ES-I3 (cell line): ENCODE measurements at regions not wholly inside any gene's neighbourhood (a gene's known extent, or its start where the extent isn't known, plus 50 kb on each side); places are given as distances from the start of the nearest gene placed in this dataset.

Experiments
- H3K36me3 ChIP-seq: 2 replicates; pipeline ENCODE4 v1.6.1; 2013; ENCODE audit warnings: mild to moderate bottlenecking, low read length, control low read depth, moderate library complexity; ENCODE audit not compliant: insufficient read depth
- H3K4me1 ChIP-seq: 2 replicates; pipeline ENCODE4 v1.6.1; 2013; ENCODE audit warnings: mild to moderate bottlenecking, control low read depth, low read length; ENCODE audit not compliant: insufficient read depth
- H3K9ac ChIP-seq: 2 replicates; pipeline ENCODE4 v1.6.1; 2013; ENCODE audit warnings: low read depth, mild to moderate bottlenecking, low read length, moderate library complexity
- H3K9me3 ChIP-seq: 2 replicates; pipeline ENCODE4 v1.6.1; 2013; ENCODE audit warnings: mild to moderate bottlenecking, low read length, moderate library complexity; ENCODE audit not compliant: control insufficient read depth, insufficient read depth

- Histone ChIP-seq H3K9me3 (no peaks in the 10 kb centered on the region), H3K4me1 (no peaks in the 10 kb centered on the region), H3K36me3 (no peaks in the 10 kb centered on the region), H3K9ac (no peak overlapping the region)
Measured at GRCh38 chr3:28971156-28971555, 309.7 kb upstream of the RBMS3 start.

DNA sequence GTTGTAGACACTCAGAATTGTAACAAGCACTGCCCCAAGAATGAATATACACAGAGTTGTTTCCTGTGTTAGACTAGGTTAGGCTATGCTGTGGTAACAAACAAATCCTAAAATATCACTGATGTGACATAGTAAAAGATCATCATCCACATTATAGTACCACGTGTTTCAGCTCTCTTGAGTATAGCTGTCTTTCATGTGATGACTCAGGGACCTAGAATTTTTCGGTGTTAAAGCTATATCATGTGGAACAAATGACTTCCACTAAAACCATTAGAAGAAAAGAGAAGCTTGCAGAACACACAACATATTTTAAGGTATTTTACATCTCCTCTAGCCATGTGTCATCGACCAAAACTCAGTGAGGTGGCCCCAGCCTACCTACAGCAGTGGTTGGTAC lies 307.9 kb upstream of the RBMS3 start:
- H3K4me1 ChIP-seq: no peaks in the 10 kb centered on the region
- H3K9ac ChIP-seq: no peak overlapping the region
- no peaks in the 10 kb centered on the region for H3K9me3 ChIP-seq
- no peaks in the 10 kb centered on the region for H3K36me3 ChIP-seq

DNA sequence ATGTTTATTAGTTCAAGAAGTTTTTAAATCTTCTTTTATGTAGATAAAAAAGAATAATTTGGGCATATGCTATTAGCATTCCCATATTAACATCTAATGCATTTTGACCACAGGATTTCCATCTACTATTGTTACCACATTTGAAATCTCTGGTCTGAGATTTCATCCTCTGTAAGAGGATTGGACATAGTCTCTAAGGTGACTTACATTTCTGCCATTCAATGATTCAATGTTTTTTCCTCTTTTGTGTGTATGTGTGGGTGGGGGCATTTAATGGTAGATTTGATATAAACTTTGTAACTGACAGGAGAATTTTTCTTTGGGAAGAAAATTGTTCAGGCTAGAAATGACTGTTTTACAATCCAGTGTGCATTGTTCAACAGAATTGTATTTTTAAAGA lies 307.3 kb upstream of the RBMS3 start:
- H3K36me3 ChIP-seq: no peaks in the 10 kb centered on the region

GRCh38 chr3:28978092-28978491 lies 302.8 kb upstream of the RBMS3 start:
- no peaks in the 10 kb centered on the region for H3K9me3 ChIP-seq

More for the DNA sequence above, 307.3 kb upstream of the RBMS3 start:
- H3K9me3 ChIP-seq: no peaks in the 10 kb centered on the region
- H3K4me1 ChIP-seq: no peaks in the 10 kb centered on the region
- no peak overlapping the region for H3K9ac ChIP-seq

GRCh38 chr3:28980131-28980530 lies 300.7 kb upstream of the RBMS3 start:
- no peaks in the 10 kb centered on the region for H3K9me3 ChIP-seq
- H3K4me1 ChIP-seq: no peaks in the 10 kb centered on the region
- no peak overlapping the region for H3K9ac ChIP-seq
- no peaks in the 10 kb centered on the region for H3K36me3 ChIP-seq

More at GRCh38 chr3:28978092-28978491, 302.8 kb upstream of the RBMS3 start:
- H3K36me3 ChIP-seq: no peaks in the 10 kb centered on the region
- H3K9ac ChIP-seq: no peak overlapping the region
- H3K4me1 ChIP-seq: no peaks in the 10 kb centered on the region

- Histone ChIP-seq H3K9me3 (no peaks in the 10 kb centered on the region), H3K36me3 (no peaks in the 10 kb centered on the region), H3K4me1 (no peaks in the 10 kb centered on the region), H3K9ac (no peak overlapping the region)
Measured at GRCh38 chr3:28980631-28981030, 300.2 kb upstream of the RBMS3 start.

DNA sequence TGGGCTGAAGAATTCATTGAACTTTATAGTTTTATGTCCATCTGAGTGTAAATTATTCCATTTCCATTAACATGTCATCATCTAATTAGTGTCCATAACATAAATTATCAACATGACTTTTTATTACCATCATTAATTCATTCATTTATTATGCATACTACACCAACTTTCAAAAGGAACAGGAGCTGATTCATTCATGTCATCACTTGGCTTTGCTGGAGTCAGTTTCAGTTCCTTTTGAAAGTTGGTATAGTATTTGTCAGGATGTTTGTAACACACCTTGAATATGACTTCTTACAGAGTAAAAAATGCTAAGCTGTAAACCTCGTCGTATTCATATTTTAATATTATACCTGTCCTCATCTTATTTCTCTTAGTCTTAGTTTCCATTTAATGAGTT lies 298.0 kb upstream of the RBMS3 start:
- no peak overlapping the region for H3K9ac ChIP-seq
- no peaks in the 10 kb centered on the region for H3K36me3 ChIP-seq
- no peaks in the 10 kb centered on the region for H3K4me1 ChIP-seq
- H3K9me3 ChIP-seq: no peaks in the 10 kb centered on the region

- H3K9me3 ChIP-seq: no peaks in the 10 kb centered on the region
- H3K9ac ChIP-seq: no peak overlapping the region
- no peaks in the 10 kb centered on the region for H3K36me3 ChIP-seq
- no peaks in the 10 kb centered on the region for H3K4me1 ChIP-seq
Measured at GRCh38 chr3:28986922-28987321, 293.9 kb upstream of the RBMS3 start.

DNA sequence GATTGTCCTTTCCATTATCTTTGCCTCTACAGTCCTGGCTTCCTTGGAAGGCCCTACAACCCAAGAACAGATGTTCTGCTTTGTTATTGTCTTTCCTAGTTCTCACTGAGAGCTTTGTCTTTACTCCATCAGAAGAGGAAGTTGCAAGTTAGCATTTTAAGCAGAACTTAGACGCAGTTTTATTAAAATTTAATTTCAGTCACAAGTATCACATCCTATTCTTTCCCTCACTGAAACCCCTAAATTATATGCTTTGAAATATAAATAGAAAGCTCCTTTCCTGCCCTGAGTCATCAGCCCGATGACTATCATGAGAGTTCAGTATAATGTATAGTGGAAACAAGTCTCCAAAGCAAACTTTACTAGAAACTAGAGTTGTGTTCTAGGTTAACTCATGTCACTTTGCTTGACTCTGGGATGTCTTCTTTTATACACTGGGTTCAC lies 291.2 kb upstream of the RBMS3 start:
- Histone ChIP-seq H3K36me3 (no peaks in the 10 kb centered on the region), H3K9me3 (no peaks in the 10 kb centered on the region), H3K9ac (no peak overlapping the region), H3K4me1 (no peaks in the 10 kb centered on the region)

- no peak overlapping the region for H3K9ac ChIP-seq
- H3K36me3 ChIP-seq: no peaks in the 10 kb centered on the region
- no peaks in the 10 kb centered on the region for H3K4me1 ChIP-seq
- H3K9me3 ChIP-seq: no peaks in the 10 kb centered on the region
Measured at GRCh38 chr3:28994161-28994905, 286.5 kb upstream of the RBMS3 start.

DNA sequence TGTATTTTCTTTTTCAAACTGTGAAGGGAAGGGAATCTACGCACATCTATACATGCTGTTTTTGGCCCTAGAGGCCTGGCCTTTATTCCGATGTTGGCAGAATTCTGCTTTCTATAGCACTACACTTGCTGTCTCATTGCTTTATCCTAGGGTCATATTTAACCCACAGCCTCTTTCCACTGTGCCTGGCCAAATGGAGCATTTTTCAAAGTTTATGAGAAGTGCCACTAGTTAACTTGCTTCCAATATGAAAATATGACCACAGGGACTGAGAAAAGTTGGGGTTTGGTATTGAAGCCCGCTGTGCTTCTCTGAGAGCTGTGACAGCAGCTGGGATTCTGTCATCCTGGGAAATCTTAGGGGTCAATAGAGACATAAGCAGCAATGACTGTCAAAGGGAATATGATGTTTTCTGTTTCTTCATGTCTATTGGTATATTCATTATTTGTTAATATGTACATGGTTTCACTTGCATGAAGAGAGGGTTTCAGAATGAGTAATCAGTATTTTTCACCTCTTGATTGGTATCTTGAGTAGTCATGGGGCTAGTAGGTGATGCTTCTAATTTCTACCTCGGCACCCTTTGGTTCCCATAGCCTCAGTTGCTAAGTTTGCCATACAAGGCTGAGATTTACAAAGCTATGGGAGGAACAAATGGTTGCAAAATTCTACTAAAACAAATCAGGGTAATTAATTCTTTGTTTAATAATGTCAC lies 275.8 kb upstream of the RBMS3 start:
- H3K4me1 ChIP-seq: no peaks in the 10 kb centered on the region
- no peaks in the 10 kb centered on the region for H3K36me3 ChIP-seq
- no peak overlapping the region for H3K9ac ChIP-seq
- no peaks in the 10 kb centered on the region for H3K9me3 ChIP-seq

DNA sequence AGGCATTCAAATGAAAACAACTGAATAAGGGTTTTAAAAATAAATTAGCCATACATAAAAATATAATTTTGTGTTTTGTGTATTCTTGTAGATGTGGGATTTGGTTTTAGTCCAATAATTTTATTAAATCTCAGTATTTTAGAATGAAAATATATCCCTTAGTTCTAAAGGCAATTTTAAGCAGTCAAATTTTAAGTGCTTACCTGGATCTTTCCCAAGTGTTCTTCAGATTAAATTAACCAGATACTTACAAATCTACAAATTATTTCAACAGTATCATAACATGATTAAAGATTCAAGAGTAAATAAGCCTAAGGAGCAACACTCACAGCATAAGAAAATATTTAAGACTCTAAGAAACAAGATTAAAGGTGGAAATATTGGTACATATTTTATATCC lies 275.0 kb upstream of the RBMS3 start:
- Histone ChIP-seq H3K9me3 (no peaks in the 10 kb centered on the region), H3K36me3 (no peaks in the 10 kb centered on the region), H3K4me1 (no peaks in the 10 kb centered on the region), H3K9ac (no peak overlapping the region)

DNA sequence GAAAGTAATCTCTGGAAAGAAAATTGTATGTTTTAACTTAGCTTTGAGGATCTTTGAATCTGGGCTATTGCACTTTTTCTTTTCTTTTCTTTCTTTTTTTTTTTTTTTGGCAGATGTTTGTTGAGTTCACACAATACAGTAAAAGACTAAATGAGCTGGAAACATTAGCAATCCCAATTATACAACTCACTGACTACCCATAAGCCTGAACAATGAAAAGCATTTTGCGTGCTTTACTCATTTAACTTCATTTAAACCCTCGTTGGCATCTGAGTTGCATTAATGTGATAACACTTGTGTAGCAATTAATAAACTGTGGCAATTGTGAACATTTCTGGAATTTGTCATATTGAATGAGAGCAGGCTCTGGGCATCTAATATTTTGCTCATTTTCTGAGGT lies 269.4 kb upstream of the RBMS3 start:
- H3K9ac ChIP-seq: no peak overlapping the region
- no peaks in the 10 kb centered on the region for H3K9me3 ChIP-seq
- no peaks in the 10 kb centered on the region for H3K4me1 ChIP-seq
- no peaks in the 10 kb centered on the region for H3K36me3 ChIP-seq

- Histone ChIP-seq H3K4me1 (no peaks in the 10 kb centered on the region), H3K9ac (no peak overlapping the region), H3K9me3 (no peaks in the 10 kb centered on the region), H3K36me3 (no peaks in the 10 kb centered on the region)
Measured at GRCh38 chr3:29011966-29012365, 268.9 kb upstream of the RBMS3 start.

DNA sequence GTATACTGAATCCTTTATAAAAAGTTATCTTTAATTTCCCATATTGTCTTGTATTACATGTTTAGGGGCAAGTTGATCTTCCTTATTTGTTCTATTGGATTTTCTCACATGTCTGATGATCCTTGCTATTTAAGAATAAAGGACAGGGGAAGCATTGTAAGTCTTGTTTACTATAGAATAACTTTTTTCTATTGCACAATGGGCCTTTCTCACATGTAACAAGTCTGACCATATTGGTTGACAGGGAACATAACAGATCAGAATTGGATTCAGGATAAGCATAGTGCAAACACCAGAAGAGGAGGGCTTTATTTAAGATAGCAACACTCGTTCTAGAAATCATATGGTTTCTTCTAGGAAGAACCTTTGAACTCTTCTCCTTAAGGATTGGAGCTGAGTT lies 257.9 kb upstream of the RBMS3 start:
- Histone ChIP-seq H3K9me3 (no peaks in the 10 kb centered on the region), H3K9ac (no peak overlapping the region), H3K4me1 (no peaks in the 10 kb centered on the region), H3K36me3 (no peaks in the 10 kb centered on the region)
